GM06990 (cell line): ENCODE measurements at regions not wholly inside any gene's neighbourhood (a gene's known extent, or its start where the extent isn't known, plus 50 kb on each side); places are given as distances from the start of the nearest gene placed in this dataset.
"Not testable (repeated sequence)": the region's sequence is repeated elsewhere in the genome, so short reads cannot be mapped to it uniquely, and the experiment has no call there.

ENCODE experiments used
- DNase-seq: peaks from one replicate; pipeline ENCODE4 v3.0.0-alpha.2; 2011; ENCODE audit not compliant: insufficient read length; ENCODE audit errors: extremely low read depth
- H3K27me3 ChIP-seq: replicated peaks from 2 replicates; pipeline ENCODE4 v1.6.0; 2011; ENCODE audit warnings: low read length; ENCODE audit not compliant: control insufficient read depth, insufficient read depth
- H3K36me3 ChIP-seq: 2 replicates; pipeline ENCODE4 v1.5.1; 2011; ENCODE audit warnings: low read length; ENCODE audit not compliant: control insufficient read depth, insufficient read depth
- H3K4me3 ChIP-seq: replicated peaks from 2 replicates; pipeline ENCODE4 v1.5.1; 2011; ENCODE audit warnings: low read depth, mild to moderate bottlenecking, control low read depth, low read length
- CTCF ChIP-seq: IDR thresholded peaks from 2 replicates; pipeline ENCODE4 v1.5.1; 2011; ENCODE audit warnings: low read length, control low read depth, mild to moderate bottlenecking, inconsistent platforms; ENCODE audit not compliant: insufficient read depth, poor library complexity, severe bottlenecking

- H3K36me3 ChIP-seq, result no peaks in the 10 kb centered on the region
- no peak for TF ChIP-seq CTCF
- no peak for DNase-seq
- H3K27me3 ChIP-seq, result no peaks in the 10 kb centered on the region
- no peak overlapping the region for H3K4me3 ChIP-seq
These were observed 289.3 kb upstream of the PABPC4L start for GRCh38 chr4:134490863-134491262.

GRCh38 chr4:134483514-134483913 is 281.9 kb upstream of the PABPC4L start:
- H3K36me3 ChIP-seq, H3K4me3 ChIP-seq, DNase-seq, H3K27me3 ChIP-seq: not testable (repeated sequence)

DNA sequence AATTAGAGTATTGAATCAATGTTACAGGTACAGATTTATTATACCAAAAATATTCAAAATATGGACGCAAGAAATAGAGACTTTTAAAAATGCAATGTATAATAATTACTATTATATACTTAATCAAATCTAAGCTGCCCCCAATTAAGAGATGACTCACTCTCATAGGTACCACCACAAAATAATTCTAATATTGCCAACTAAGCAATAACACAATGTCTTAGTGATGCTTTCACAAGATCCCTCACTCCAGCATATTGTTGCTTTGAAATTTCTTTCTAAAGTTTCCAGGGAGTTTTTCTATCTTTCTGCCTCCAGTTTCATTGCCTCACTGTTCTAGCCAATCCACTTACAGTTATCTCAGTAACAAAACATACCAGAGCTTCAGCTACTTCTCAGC is 270.0 kb upstream of the PABPC4L start:
- no peak overlapping the region for H3K4me3 ChIP-seq
- DNase-seq, result no peak
- H3K27me3 ChIP-seq, result no peaks in the 10 kb centered on the region
- no peaks in the 10 kb centered on the region for H3K36me3 ChIP-seq
- TF ChIP-seq CTCF, result no peak

GRCh38 chr4:134470544-134470943 is 269.0 kb upstream of the PABPC4L start:
- H3K4me3 ChIP-seq, result no peak overlapping the region
- H3K27me3 ChIP-seq, result no peaks in the 10 kb centered on the region
- no peaks in the 10 kb centered on the region for H3K36me3 ChIP-seq
- TF ChIP-seq CTCF, result no peak
- DNase-seq, result no peak

GRCh38 chr4:134465417-134465816 is 263.8 kb upstream of the PABPC4L start:
- H3K27me3 ChIP-seq, result no peaks in the 10 kb centered on the region
- no peak for DNase-seq
- no peaks in the 10 kb centered on the region for H3K36me3 ChIP-seq
- H3K4me3 ChIP-seq, result no peak overlapping the region
- no peak for TF ChIP-seq CTCF

- H3K27me3 ChIP-seq, result no peaks in the 10 kb centered on the region
- H3K4me3 ChIP-seq, result no peak overlapping the region
- no peak for TF ChIP-seq CTCF
- no peaks in the 10 kb centered on the region for H3K36me3 ChIP-seq
- no peak for DNase-seq
These were observed 262.2 kb upstream of the PABPC4L start for GRCh38 chr4:134463771-134464170.
